GM23248 (cell line): ENCODE measurements at regions not wholly inside any gene's neighbourhood (a gene's known extent, or its start where the extent isn't known, plus 50 kb on each side); places are given as distances from the start of the nearest gene placed in this dataset.

Experiments
- DNase-seq: peaks from one replicate; pipeline ENCODE4 v3.0.0-alpha.2; 2015
- H2AFZ ChIP-seq: fragments of 200-600 bp; sonication (generic); 2 replicates; pipeline ENCODE4 v1.6.1; 2016; ENCODE audit warnings: antibody characterized with exemption
- H3F3A ChIP-seq: fragments of 200-600 bp; sonication (generic); 2 replicates; pipeline ENCODE4 v1.6.1; 2016; ENCODE audit warnings: mild to moderate bottlenecking, antibody characterized with exemption, mixed run types; ENCODE audit not compliant: insufficient read depth
- H3K27ac ChIP-seq: fragments of 200-600 bp; sonication (generic); 2 replicates; pipeline ENCODE4 v1.5.1; 2016; ENCODE audit warnings: mild to moderate bottlenecking
- H3K27me3 ChIP-seq: fragments of 200-600 bp; sonication (generic); replicated peaks from 2 replicates; pipeline ENCODE4 v1.6.1; 2016; ENCODE audit warnings: mild to moderate bottlenecking; ENCODE audit not compliant: insufficient read depth
- H3K36me3 ChIP-seq: fragments of 200-600 bp; sonication (generic); 2 replicates; pipeline ENCODE4 v1.6.1; 2016; ENCODE audit warnings: low read depth, mild to moderate bottlenecking
- H3K4me1 ChIP-seq: fragments of 200-600 bp; sonication (generic); 2 replicates; pipeline ENCODE4 v1.6.1; 2016; ENCODE audit warnings: mild to moderate bottlenecking; ENCODE audit not compliant: insufficient read depth
- H3K4me2 ChIP-seq: fragments of 200-600 bp; sonication (generic); one replicate; pipeline ENCODE4 v1.6.1; 2016; ENCODE audit warnings: mild to moderate bottlenecking; ENCODE audit not compliant: unreplicated experiment
- H3K4me3 ChIP-seq: fragments of 200-600 bp; sonication (generic); 2 replicates; pipeline ENCODE4 v1.5.1; 2016; ENCODE audit warnings: mild to moderate bottlenecking
- H3K79me2 ChIP-seq: fragments of 200-600 bp; sonication (generic); 2 replicates; pipeline ENCODE4 v1.6.1; 2016; ENCODE audit warnings: mild to moderate bottlenecking; ENCODE audit not compliant: insufficient read depth
- H3K9ac ChIP-seq: fragments of 200-600 bp; sonication (generic); 2 replicates; pipeline ENCODE4 v1.6.1; 2016; ENCODE audit warnings: mild to moderate bottlenecking
- H3K9me2 ChIP-seq: fragments of 200-600 bp; sonication (generic); 2 replicates; pipeline ENCODE4 v1.6.1; 2016; ENCODE audit warnings: mixed run types, mild to moderate bottlenecking, moderate library complexity; ENCODE audit not compliant: insufficient read depth
- H3K9me3 ChIP-seq: fragments of 200-600 bp; sonication (generic); one replicate; pipeline ENCODE4 v1.6.1; 2017; ENCODE audit warnings: low read depth
- H4K20me1 ChIP-seq: fragments of 200-600 bp; sonication (generic); 2 replicates; pipeline ENCODE4 v1.6.0; 2016; ENCODE audit not compliant: insufficient read depth
- EZH2 ChIP-seq: fragments of 200-600 bp; sonication (generic); IDR thresholded peaks from 2 replicates; pipeline ENCODE4 v1.6.1; 2018; ENCODE audit warnings: antibody characterized with exemption, mild to moderate bottlenecking; ENCODE audit not compliant: insufficient read depth, poor library complexity, severe bottlenecking
- EZH2phosphoT487 ChIP-seq: fragments of 200-600 bp; sonication (generic); IDR thresholded peaks from 2 replicates; pipeline ENCODE4 v1.6.1; 2018; ENCODE audit warnings: antibody characterized with exemption, moderate library complexity, mild to moderate bottlenecking, low read depth; ENCODE audit not compliant: insufficient read depth
- WGBS, 2 experiments: methylation state at CpG; one replicate each; pipeline ENCODE4 v1.1.6; 2015 to 2017; ENCODE audit warnings: low lambda C conversion rate in 2 of 2, low coverage in 1 of 2; ENCODE audit errors: missing lambda C conversion rate in 2 of 2; 5-methylcytosine and 5-hydroxymethylcytosine counted together
- in situ Hi-C: fragments of 300-500 bp; cut with MboI; formaldehyde crosslinking; loops from 2 replicates; pipeline ENCODE4 v1.15.0; 2020

- Histone ChIP-seq H3K9me3 (no peaks in the 10 kb centered on the region), H3K4me1 (no peaks in the 10 kb centered on the region), H3K27me3 (no peaks in the 10 kb centered on the region), H3K27ac (no peak overlapping the region), H2AFZ (no peak overlapping the region), H4K20me1 (no peaks in the 10 kb centered on the region), H3K36me3 (no peaks in the 10 kb centered on the region), H3F3A (no peaks in the 10 kb centered on the region), H3K9ac (no peak overlapping the region), H3K9me2 (no peaks in the 10 kb centered on the region), H3K79me2 (no peaks in the 10 kb centered on the region), H3K4me2 (no peak overlapping the region), H3K4me3 (no peak overlapping the region)
- no peak for TF ChIP-seq EZH2phosphoT487
- TF ChIP-seq EZH2 = no peak
- no peak for DNase-seq
- WGBS, 2 experiments = 62 to 65% methylated on average over 25 of the region's 25 CpGs
- in situ Hi-C loops = no loop called here
These were observed 410.0 kb upstream of the MGMT start for GRCh38 chr10:129056734-129057689.

- Histone ChIP-seq H3K9me2 (no peaks in the 10 kb centered on the region), H3K79me2 (no peaks in the 10 kb centered on the region), H3K9ac (no peak overlapping the region), H3K36me3 (no peaks in the 10 kb centered on the region), H4K20me1 (no peaks in the 10 kb centered on the region), H3K27me3 (no peaks in the 10 kb centered on the region), H2AFZ (no peak overlapping the region), H3K27ac (no peak overlapping the region), H3K4me2 (no peak overlapping the region), H3K4me3 (no peak overlapping the region), H3K4me1 (no peaks in the 10 kb centered on the region), H3F3A (no peaks in the 10 kb centered on the region), H3K9me3 (no peaks in the 10 kb centered on the region)
- DNase-seq = no peak
- in situ Hi-C loops = no loop called here
- 62 to 69% methylated on average over 15 of the region's 15 CpGs for WGBS, 2 experiments
- TF ChIP-seq EZH2phosphoT487 = no peak
- no peak for TF ChIP-seq EZH2
These were observed 409.0 kb upstream of the MGMT start for GRCh38 chr10:129057856-129058663.

- Histone ChIP-seq H3K27me3 (no peaks in the 10 kb centered on the region), H3K9me2 (no peaks in the 10 kb centered on the region), H2AFZ (no peak overlapping the region), H3K4me2 (no peak overlapping the region), H3K79me2 (no peaks in the 10 kb centered on the region), H3K9me3 (no peaks in the 10 kb centered on the region), H4K20me1 (no peaks in the 10 kb centered on the region), H3K4me3 (no peak overlapping the region), H3K9ac (no peak overlapping the region), H3K4me1 (no peaks in the 10 kb centered on the region), H3F3A (no peaks in the 10 kb centered on the region), H3K27ac (no peak overlapping the region), H3K36me3 (no peaks in the 10 kb centered on the region)
- WGBS, 2 experiments = 57 to 62% methylated on average over 9 of the region's 9 CpGs
- no peak for DNase-seq
- in situ Hi-C loops = no loop called here
- no peak for TF ChIP-seq EZH2
- TF ChIP-seq EZH2phosphoT487 = no peak
These were observed 408.3 kb upstream of the MGMT start for GRCh38 chr10:129058664-129059155.

GRCh38 chr10:129059977-129060376 is 407.1 kb upstream of the MGMT start:
- Histone ChIP-seq H4K20me1 (no peaks in the 10 kb centered on the region), H3K36me3 (no peaks in the 10 kb centered on the region), H3K4me2 (no peak overlapping the region), H3K4me3 (no peak overlapping the region), H3K9me3 (no peaks in the 10 kb centered on the region), H3K27me3 (no peaks in the 10 kb centered on the region), H3K27ac (no peak overlapping the region), H3K79me2 (no peaks in the 10 kb centered on the region), H2AFZ (no peak overlapping the region), H3K9me2 (no peaks in the 10 kb centered on the region), H3K4me1 (no peaks in the 10 kb centered on the region), H3K9ac (no peak overlapping the region), H3F3A (no peaks in the 10 kb centered on the region)
- no peak for DNase-seq
- TF ChIP-seq EZH2 (no peak), EZH2phosphoT487 (no peak)
- in situ Hi-C loops = no loop called here
- 54 to 62% methylated on average over 9 of the region's 9 CpGs for WGBS, 2 experiments
